T-helper 2 cell treated with Interferon-gamma antibody and Interleukin-4, amounts not matched to agents 100 ng/mL and 5 ng/mL, for 36 hours (primary cell): ENCODE measurements at regions not wholly inside any gene's neighbourhood (a gene's known extent, or its start where the extent isn't known, plus 50 kb on each side); places are given as distances from the start of the nearest gene placed in this dataset.
"Not testable (repeated sequence)": the region's sequence is repeated elsewhere in the genome, so short reads cannot be mapped to it uniquely, and the experiment has no call there.

Experiments
- intact Hi-C: fragments of 100-400 bp; cut with micrococcal nuclease; formaldehyde crosslinking; loops from one replicate; pipeline ENCODE4 v1.15.1; 2023

- intact Hi-C loops = no loop called here
These were observed 165.4 kb upstream of the TACR3 start for GRCh38 chr4:103885152-103885551.

- intact Hi-C loops = no loop called here
These were observed 147.5 kb upstream of the TACR3 start for GRCh38 chr4:103867311-103867710.

DNA sequence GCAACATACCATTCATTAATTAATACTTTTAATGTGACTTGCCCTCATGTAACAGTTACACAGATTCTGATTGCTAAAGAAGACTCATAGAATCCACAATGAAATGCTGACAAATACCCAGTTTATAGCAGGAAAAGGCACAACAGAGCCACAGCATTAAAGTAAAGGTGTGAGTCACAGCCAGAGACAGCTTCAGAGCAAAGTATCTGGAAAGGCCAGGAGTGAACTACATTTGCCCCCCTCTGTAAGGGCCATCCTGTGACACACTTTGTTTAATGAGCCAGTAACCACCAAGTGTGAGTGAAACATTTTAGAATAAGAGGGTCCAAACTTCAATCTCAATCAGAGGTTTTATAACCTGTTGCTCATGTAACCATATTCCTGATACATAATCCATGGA is 133.8 kb upstream of the TACR3 start:
- intact Hi-C loops = no loop called here

DNA sequence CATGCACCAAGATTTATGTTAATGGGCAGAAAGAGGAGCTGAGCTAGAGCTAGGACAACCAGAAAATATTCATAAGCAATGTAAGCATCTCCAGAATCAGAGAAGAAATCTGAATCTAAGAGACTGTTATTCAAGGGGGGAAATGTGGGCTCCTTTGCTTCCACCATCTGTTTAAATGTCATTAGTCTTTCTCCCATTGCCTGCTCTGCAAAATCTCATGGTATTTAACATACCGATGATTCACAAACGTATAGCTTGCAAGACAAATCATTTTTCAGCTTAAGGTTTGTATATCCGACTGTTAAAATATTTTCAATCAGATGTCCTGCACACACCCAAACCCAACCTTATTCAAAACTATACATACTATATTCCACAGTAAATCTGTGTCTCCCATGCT is 133.4 kb upstream of the TACR3 start:
- intact Hi-C loops = no loop called here

GRCh38 chr4:103845075-103845474 is 125.3 kb upstream of the TACR3 start:
- intact Hi-C loops = no loop called here

- intact Hi-C loops = no loop called here
These were observed 123.0 kb upstream of the TACR3 start for GRCh38 chr4:103842637-103843239.

- intact Hi-C loops = no loop called here
These were observed 122.3 kb upstream of the TACR3 start for GRCh38 chr4:103842076-103842475.

DNA sequence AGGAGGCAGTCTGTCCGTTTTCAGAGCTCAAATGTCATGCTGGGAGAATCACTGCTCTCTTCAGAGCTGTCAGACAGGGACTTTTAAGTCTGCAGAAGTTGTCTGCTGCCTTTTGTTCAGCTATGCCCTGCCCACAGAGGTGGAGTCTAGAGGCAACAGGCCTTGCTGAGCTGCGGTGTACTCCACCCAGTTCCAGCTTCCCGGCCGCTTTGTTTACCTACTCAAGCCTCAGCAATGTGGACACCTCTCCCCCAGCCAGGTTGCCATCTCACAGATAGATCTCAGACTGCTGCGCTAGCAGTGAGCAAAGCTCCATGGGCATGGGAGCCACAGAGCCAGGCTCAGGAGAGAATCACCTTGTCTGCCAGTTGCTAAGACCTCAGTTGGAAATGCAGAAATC is 90.5 kb upstream of the TACR3 start:
- intact Hi-C loops = not testable (repeated sequence)

DNA sequence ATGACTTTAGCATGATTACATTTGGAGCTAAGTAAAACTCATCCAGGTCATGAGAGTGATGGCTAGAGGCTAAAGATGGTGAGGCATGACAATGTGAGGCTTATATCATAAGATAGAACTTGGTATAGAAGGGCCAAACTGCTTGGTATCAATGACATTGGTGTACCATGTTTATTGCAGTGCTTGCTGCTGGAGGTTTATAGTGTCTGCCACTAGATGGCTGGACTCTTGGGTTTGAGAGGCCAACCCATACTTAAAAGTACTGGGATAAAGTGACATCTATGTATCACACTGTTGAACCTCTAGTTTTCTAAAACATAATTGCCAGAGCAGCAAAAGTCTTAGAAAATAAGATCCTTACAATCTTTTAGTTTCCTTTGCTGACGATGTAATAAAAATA is 83.0 kb upstream of the TACR3 start:
- intact Hi-C loops = no loop called here

- intact Hi-C loops = no loop called here
These were observed 67.3 kb upstream of the TACR3 start for GRCh38 chr4:103787057-103787456.

DNA sequence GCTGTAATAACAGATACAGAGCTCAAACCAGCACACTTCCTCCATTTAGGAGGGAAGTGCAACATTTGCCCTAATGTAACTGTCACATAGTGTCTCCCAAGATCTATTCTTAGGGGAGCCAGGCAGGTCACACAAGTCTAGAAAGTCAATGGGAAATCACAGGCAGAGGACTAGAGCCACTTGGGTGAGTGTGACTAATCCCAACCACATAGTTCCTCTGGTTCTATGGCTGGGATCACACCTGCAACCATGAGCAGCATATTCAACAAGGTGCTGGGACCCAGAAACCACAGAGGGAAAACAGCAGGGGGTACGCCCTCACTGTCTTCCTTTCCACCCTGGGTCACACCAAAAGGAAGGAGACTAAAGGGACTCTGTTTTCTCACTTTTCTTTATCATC is 66.8 kb upstream of the TACR3 start:
- intact Hi-C loops = no loop called here

DNA sequence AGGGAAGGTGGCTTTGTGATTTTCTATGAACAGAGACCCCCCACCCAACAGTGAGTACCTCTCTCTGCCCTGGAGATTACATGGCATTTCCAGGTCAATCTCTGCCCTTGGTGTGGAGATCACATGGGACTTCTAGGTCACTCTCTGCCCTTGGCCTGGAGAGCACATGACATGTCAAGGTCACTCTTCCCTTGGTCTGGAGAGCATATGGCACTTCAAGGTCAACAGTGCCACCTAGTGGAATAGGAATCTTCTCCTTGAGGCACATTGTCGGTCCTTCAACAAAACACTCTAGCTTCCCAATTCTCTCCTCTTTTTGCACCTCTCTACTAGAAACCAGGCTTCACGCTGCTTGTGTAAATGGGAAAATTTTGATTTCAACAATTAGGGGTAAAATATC is 66.2 kb upstream of the TACR3 start:
- intact Hi-C loops = no loop called here

DNA sequence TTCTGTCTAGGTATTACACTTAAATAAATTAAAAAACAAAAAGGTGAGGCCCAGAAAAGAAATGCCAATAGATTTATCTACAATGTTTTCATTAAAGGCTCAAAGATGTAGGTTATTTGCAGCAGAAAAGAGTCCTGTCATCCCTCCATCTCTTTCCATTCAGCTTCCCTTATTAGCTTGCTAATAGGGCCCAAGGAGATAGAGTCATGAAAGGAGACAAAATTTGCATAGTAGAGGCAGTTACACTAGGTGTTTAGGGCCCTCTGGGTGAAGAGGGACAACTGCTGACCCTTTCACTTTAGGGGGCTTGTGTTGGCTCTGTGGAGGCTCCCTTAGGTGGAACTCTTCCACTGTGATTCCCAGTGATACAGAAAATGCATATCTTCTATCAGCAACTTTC is 58.4 kb upstream of the TACR3 start:
- intact Hi-C loops = no loop called here

GRCh38 chr4:103774326-103774825 is 54.6 kb upstream of the TACR3 start:
- intact Hi-C loops = no loop called here

GRCh38 chr4:103773691-103774231 is 54.0 kb upstream of the TACR3 start:
- intact Hi-C loops = no loop called here
